Fibroblast of skin of left quadriceps (primary cell): ENCODE measurements at regions not wholly inside any gene's neighbourhood (a gene's known extent, or its start where the extent isn't known, plus 50 kb on each side); places are given as distances from the start of the nearest gene placed in this dataset.

Experiments
- DNase-seq, 2 experiments: peaks; one replicate each; pipeline ENCODE4 v3.0.0-alpha.2; 2013; ENCODE audit warnings: low read depth in 2 of 2

GRCh38 chr13:79780240-79780639, 299.3 kb downstream of the NDFIP2 start:
- no peak for DNase-seq

- no peak for DNase-seq
Observed at GRCh38 chr13:79779761-79780160, 298.8 kb downstream of the NDFIP2 start.

- no peak for DNase-seq
Observed at GRCh38 chr13:79778741-79779460, 297.9 kb downstream of the NDFIP2 start.

- no peak for DNase-seq
Observed at GRCh38 chr13:79777504-79777903, 296.5 kb downstream of the NDFIP2 start.

GRCh38 chr13:79776531-79777295, 295.8 kb downstream of the NDFIP2 start:
- DNase-seq: no peak

GRCh38 chr13:79775830-79776229, 294.9 kb downstream of the NDFIP2 start:
- peak; percentile 57 for DNase-seq

GRCh38 chr13:79772811-79773210, 291.9 kb downstream of the NDFIP2 start:
- no peak for DNase-seq

- DNase-seq: no peak
Observed at GRCh38 chr13:79771493-79771892, 290.5 kb downstream of the NDFIP2 start.

GRCh38 chr13:79770056-79770455, 289.1 kb downstream of the NDFIP2 start:
- DNase-seq: no peak

- no peak for DNase-seq
Observed at GRCh38 chr13:79767126-79767525, 286.2 kb downstream of the NDFIP2 start.

GRCh38 chr13:79765331-79765730, 284.4 kb downstream of the NDFIP2 start:
- no peak for DNase-seq

GRCh38 chr13:79749984-79750551, 269.1 kb downstream of the NDFIP2 start:
- DNase-seq: peak; percentile 99

GRCh38 chr13:79749566-79749965, 268.6 kb downstream of the NDFIP2 start:
- DNase-seq: no peak

- DNase-seq: peak in 1 of 2 experiments; percentile 29
Observed at GRCh38 chr13:79745081-79745480, 264.1 kb downstream of the NDFIP2 start.

- no peak for DNase-seq
Observed at GRCh38 chr13:79742923-79743322, 262.0 kb downstream of the NDFIP2 start.

GRCh38 chr13:79740991-79741390, 260.0 kb downstream of the NDFIP2 start:
- no peak for DNase-seq

- DNase-seq: no peak
Observed at GRCh38 chr13:79736356-79736755, 255.4 kb downstream of the NDFIP2 start.

GRCh38 chr13:79735228-79735627, 254.3 kb downstream of the NDFIP2 start:
- peak in 1 of 2 experiments; percentile 13 for DNase-seq

GRCh38 chr13:79727086-79727485, 246.1 kb downstream of the NDFIP2 start:
- no peak for DNase-seq

GRCh38 chr13:79725841-79726240, 244.9 kb downstream of the NDFIP2 start:
- no peak for DNase-seq

- DNase-seq: no peak
Observed at GRCh38 chr13:79724348-79725103, 243.6 kb downstream of the NDFIP2 start.

GRCh38 chr13:79723519-79724024, 242.6 kb downstream of the NDFIP2 start:
- DNase-seq: no peak
